WERI-Rb-1 (cell line): ENCODE measurements at regions not wholly inside any gene's neighbourhood (a gene's known extent, or its start where the extent isn't known, plus 50 kb on each side); places are given as distances from the start of the nearest gene placed in this dataset.

ENCODE experiments used
- DNase-seq: peaks from one replicate; pipeline ENCODE4 v3.0.0-alpha.2; 2020
- H3K27ac ChIP-seq: fragments of 250-450 bp; sonication (Bioruptor Pico); 2 replicates; pipeline ENCODE4 v1.5.1; 2020; ENCODE audit warnings: mild to moderate bottlenecking, moderate library complexity
- H3K27me3 ChIP-seq: fragments of 250-450 bp; sonication (Bioruptor Pico); 2 replicates; pipeline ENCODE4 v1.5.1; 2021; ENCODE audit warnings: mild to moderate bottlenecking, low read depth, moderate library complexity; ENCODE audit not compliant: insufficient read depth, severe bottlenecking
- H3K36me3 ChIP-seq: fragments of 250-450 bp; sonication (Bioruptor Pico); 2 replicates; pipeline ENCODE4 v1.5.1; 2020; ENCODE audit warnings: mild to moderate bottlenecking, moderate library complexity
- H3K4me3 ChIP-seq: 2 replicates; pipeline ENCODE4 v1.5.1; 2011; ENCODE audit warnings: low read depth, mild to moderate bottlenecking, control low read depth, low read length
- H3K9me3 ChIP-seq: fragments of 250-450 bp; sonication (Bioruptor Pico); 2 replicates; pipeline ENCODE4 v1.5.1; 2021; ENCODE audit warnings: mild to moderate bottlenecking, moderate library complexity; ENCODE audit not compliant: severe bottlenecking
- TF ChIP-seq, protein P1 (sequence below): IDR thresholded peaks from 2 replicates; pipeline ENCODE4 v1.5.1; 2011; ENCODE audit warnings: low read depth, mild to moderate bottlenecking, control low read depth, inconsistent platforms, low read length

DNA sequence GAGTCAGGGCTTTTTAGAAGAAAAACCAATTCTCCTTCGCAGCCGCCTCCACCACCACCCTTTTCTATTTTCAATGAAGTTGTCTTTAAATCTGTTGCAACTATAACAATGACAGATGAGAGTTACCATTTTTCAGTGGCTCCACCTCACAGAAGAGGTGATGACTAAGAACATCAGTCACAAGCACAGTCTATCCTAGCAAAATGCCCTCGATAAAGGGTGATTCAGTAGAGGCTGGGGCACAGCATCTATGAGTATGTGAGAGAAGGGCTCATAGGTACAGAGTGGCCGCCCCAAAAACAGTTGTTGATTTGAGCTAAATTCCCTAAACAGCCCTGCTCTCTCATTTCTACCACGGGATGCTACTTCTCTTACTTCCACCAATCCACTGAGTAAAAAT, 310.8 kb upstream of the MGAT5 start:
- Histone ChIP-seq H3K27me3 (no peaks in the 10 kb centered on the region), H3K9me3 (no peaks in the 10 kb centered on the region), H3K27ac (no peak overlapping the region), H3K36me3 (no peaks in the 10 kb centered on the region), H3K4me3 (no peak overlapping the region)
- no peak for DNase-seq
- TF ChIP-seq, protein P1, sequence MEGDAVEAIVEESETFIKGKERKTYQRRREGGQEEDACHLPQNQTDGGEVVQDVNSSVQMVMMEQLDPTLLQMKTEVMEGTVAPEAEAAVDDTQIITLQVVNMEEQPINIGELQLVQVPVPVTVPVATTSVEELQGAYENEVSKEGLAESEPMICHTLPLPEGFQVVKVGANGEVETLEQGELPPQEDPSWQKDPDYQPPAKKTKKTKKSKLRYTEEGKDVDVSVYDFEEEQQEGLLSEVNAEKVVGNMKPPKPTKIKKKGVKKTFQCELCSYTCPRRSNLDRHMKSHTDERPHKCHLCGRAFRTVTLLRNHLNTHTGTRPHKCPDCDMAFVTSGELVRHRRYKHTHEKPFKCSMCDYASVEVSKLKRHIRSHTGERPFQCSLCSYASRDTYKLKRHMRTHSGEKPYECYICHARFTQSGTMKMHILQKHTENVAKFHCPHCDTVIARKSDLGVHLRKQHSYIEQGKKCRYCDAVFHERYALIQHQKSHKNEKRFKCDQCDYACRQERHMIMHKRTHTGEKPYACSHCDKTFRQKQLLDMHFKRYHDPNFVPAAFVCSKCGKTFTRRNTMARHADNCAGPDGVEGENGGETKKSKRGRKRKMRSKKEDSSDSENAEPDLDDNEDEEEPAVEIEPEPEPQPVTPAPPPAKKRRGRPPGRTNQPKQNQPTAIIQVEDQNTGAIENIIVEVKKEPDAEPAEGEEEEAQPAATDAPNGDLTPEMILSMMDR: no peak

GRCh38 chr2:133945089-133945488, 308.8 kb upstream of the MGAT5 start:
- DNase-seq: no peak
- no peak overlapping the region for H3K27ac ChIP-seq
- H3K4me3 ChIP-seq: no peak overlapping the region
- no peaks in the 10 kb centered on the region for H3K9me3 ChIP-seq
- H3K27me3 ChIP-seq: no peaks in the 10 kb centered on the region
- H3K36me3 ChIP-seq: no peaks in the 10 kb centered on the region
- TF ChIP-seq, protein P1: no peak

DNA sequence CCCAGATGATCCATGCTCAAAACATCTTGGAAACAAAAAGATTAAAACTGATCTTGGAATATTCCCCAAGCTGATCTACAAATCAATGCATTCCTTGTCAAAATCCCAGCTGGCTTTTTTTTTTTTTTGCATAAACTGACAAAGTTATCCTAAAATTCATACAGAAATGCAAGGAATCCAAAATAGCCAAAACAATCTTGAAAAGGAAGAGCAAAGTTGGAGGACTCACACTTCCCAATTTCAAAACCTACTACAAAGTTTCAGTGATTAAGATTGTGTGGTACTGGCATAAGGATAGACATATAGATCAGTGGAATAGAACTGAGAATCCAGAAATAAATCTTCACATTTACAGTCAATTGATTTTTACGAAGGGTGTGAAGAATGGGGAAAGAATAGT, 306.8 kb upstream of the MGAT5 start:
- no peak for DNase-seq
- no peaks in the 10 kb centered on the region for H3K36me3 ChIP-seq
- H3K27ac ChIP-seq: no peak overlapping the region
- TF ChIP-seq, protein P1: no peak
- H3K4me3 ChIP-seq: no peak overlapping the region
- H3K9me3 ChIP-seq: no peaks in the 10 kb centered on the region
- no peaks in the 10 kb centered on the region for H3K27me3 ChIP-seq

DNA sequence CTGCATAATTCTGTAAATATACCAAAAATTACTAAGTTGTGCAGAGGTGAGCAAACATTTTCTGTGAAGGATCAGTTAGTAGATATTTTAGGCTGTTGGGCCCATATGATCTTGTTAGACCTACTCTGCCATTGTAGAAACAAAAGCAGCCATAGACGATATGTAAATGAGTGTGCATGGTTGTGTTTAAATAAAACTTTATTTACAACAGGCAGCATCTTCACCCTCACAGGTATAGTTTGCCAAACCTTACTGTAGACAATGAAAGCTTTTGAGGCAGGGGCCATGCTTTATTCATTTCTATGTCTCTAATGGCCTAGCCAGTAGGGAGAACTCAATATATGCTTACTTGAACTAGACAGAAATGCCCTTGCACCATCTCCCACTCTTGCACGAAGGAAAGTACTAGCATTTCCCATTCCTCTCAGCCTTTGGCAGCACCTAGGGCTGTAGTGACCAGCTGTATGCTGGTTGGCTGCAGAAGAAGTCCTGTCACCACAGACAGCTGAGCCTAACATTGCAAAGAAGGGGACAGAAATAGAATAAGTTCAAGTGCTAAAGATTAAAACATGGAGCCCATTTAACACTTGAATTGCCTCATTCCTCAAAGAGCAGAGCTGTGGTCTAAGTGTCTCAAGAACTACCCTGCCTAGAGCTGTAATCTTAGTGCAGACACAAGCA, 305.1 kb upstream of the MGAT5 start:
- DNase-seq: no peak
- Histone ChIP-seq H3K4me3 (no peak overlapping the region), H3K27ac (no peak overlapping the region), H3K9me3 (no peaks in the 10 kb centered on the region), H3K36me3 (no peaks in the 10 kb centered on the region), H3K27me3 (no peaks in the 10 kb centered on the region)
- TF ChIP-seq, protein P1: no peak

- H3K27me3 ChIP-seq: no peaks in the 10 kb centered on the region
- H3K27ac ChIP-seq: no peak overlapping the region
- no peak for DNase-seq
- H3K36me3 ChIP-seq: no peaks in the 10 kb centered on the region
- TF ChIP-seq, protein P1: no peak
- no peaks in the 10 kb centered on the region for H3K9me3 ChIP-seq
- no peak overlapping the region for H3K4me3 ChIP-seq
Measured at GRCh38 chr2:133949595-133949994, 304.3 kb upstream of the MGAT5 start.

- TF ChIP-seq, protein P1: no peak
- H3K27me3 ChIP-seq: no peaks in the 10 kb centered on the region
- peaks cover 2% of the 10 kb centered on the region for H3K9me3 ChIP-seq
- DNase-seq: no peak
- no peaks in the 10 kb centered on the region for H3K36me3 ChIP-seq
- H3K27ac ChIP-seq: no peak overlapping the region
- H3K4me3 ChIP-seq: no peak overlapping the region
Measured at GRCh38 chr2:133951209-133951608, 302.7 kb upstream of the MGAT5 start.
